ENCODE measurements at regions not wholly inside any gene's neighbourhood (a gene's known extent, or its start where the extent isn't known, plus 50 kb on each side); places are given as distances from the start of the nearest gene placed in this dataset.

DNA sequence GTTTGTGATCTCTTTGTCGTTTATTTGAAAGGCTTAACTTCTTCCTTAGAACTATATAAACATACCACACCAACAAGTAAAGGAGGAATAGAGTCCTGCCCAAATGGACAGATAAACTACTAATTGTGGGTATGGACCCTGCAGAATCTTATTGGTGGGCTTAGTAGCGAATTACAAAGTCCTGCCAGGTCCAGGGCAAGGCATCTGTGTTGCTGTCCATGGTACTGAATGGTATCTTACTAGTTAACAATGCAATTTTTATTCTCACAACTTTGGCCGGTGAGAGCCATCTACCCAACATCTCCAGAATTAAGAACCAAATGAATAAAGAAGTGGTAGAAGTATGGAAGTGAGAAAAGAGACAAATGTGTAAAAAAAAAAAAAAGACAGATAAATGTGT, 1782.4 kb upstream of the WWC1 start:
- no peak for DNase-seq

DNA sequence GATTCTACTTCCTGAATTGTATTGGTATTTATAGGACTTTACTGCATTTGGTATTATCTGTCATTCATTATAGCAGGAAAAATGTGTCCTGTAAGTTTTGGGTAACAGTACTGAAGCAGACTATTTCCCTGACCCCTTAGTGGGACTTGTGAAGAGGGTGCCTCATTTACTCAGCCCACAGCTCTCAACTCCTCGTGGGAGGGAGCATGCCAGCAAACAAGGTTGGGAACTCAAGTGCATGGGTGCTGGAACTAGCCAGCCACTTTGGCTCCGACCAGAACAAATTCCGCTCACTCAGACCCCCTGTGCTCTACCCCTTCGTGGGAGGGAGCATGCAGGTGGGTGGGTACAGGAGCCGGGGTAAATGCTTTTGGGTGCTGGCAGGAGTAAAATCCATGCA, 1773.5 kb upstream of the WWC1 start:
- no peak for DNase-seq

DNA sequence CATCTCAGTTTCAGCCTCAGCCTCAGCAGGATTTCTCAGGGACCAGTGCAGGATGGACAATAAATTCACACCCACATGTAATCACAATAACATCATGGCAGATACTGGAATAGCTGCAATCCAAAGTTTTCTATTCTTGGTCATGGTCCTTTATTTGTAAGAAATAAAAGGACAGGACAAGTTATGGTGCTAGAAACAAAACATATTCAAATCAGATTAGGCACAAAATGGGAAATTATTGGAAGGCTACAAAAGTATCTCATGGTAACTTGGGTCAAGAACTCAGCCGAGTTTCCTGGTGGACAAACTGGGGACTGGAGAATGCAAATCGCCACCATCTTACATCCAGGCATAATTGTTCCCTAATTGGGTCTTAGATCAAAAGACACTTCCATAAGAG, 1768.2 kb upstream of the WWC1 start:
- no peak for DNase-seq

DNA sequence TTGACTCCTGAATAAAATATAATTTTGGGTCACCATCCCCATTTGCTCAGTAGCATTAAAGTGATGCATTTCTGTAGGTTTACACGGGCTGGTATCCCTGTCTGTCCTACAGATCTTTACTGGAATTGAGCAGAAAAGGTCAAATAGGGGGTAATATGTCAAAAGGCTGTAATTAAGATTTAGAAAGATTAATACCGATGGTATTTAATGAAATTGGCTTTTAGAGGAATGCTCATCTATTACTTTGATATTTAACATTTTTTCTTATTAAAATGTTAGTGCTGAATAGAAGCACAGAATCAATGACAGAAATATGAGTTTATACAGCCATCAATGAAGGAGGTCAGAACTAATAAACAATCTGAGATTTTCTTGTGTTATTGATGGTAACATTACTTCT, 1762.2 kb upstream of the WWC1 start:
- no peak for DNase-seq

DNA sequence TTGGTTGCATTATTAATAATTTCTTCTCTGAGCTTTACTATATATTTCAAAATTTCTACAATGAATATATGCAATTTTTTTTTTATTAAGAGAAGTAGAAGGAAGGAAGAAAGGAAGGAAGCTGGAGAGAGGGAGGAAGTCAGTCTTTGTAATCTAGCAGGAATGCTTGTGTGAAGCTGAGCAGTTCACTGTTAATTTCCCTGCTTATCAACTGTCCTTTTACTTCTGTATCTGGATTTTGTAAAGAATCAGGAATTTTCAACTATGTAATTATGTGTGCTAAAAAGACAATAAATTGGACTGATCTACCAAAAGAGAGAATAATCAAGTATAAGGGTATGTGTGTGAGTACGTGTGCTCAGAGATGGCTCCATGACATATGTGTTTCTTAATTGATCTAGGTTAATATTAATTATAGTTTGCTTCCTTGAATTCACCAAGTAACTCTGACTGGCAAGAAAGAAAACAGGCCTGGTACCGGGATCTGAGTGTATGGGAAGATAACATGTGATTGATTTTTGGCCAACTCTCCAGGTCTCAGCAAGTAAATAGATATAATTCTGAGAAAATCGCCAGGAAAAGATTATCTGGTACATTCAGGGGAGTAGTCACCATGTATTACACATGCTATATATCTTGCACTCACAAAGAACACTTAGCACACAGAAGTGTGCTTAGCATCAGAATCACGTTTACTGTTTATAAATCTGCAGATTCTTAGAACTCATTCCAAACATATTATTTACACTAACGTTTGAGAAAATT, 1758.8 kb upstream of the WWC1 start:
- DNase-seq, result no peak

DNA sequence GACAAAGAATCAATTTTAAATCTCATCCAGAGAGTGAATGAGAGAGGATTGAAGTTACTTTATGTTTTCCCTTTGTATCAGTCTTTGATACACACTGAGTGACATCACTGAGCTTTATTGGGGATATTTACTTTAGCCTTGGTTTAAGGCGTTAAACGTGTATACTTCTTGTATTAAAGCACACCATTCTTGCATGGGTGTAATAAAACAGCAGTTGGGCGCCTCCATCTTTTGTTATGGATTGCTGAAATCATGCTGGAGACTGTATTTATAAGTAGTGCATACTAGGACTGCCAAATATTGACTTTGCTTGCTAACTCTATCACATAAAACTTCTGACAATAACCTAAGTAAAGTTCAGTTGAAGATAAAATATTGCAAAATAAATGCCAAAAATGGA, 1755.8 kb upstream of the WWC1 start:
- DNase-seq, result no peak

DNA sequence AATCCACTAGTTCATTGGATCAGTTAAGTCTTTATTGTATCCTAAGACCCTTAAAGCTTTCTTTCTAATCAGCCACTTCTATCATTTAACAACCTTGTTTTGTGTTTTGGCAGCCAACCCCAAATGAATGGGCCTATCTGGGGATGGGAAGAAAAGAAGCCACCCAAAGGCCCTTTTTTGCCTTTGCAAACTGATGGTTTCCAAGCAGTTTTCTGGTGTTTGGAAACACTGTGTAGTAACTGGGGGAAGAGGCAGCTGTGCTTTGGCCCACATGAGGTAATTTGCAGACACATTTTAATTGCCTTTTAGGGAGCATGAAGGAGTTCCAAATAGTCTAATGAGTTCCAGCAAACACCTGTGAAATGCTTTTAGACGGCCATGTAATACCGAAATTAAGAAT, 1751.3 kb upstream of the WWC1 start:
- DNase-seq, result no peak

DNA sequence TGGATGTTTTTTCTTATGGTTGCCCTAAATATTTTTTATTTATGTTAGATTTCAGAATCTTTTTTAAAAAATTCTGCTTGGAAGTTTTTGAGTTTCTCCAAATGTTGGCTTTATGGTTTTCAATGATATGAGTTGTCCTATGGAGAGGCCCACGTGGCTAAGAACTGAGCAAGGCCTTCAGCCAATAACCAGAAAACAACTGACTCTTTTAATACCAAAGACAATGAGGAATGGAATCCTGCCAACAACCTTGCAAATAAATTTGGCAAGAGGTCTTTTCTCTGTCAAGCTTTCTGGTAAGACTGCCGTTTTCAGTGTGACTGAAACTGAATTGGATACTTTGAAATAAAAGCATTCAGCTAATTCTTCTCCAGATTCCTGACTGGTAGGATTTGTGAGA, 1740.1 kb upstream of the WWC1 start:
- no peak for DNase-seq

DNA sequence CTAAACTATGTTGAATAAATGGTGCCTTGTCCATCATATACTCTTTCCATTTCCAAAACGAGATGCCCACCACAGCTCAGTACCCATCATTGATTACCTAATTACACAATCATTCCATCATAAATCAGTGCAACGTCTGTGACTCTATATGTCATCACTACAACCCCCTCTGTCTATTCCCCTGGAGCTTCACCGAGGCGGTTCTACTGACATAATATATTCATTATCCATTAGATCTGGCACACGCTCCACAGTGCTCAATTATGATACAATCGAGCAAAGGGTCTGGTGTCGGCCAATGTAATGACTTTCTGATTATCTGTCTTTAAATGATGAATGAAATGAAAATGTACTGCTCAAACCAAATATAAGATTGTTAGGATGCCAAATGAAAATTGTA, 1737.7 kb upstream of the WWC1 start:
- DNase-seq, result no peak

DNA sequence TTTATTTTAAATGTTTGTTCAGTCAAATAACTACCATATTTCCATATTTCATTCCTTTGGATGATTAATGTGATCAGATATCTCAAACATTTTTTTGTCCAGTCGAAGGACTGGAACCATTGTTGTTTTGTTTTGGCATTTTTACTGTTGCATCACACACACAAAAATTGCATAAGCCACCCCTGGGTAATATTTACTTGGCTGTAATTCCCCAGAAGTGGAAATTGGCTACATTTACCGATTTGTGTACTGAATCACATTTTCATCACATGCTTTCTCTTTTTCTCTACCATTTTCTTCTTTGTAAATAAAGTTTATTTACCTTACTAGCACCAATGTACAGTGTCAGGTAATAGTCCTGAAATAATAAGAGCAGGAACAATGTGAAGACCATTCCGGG, 1729.7 kb upstream of the WWC1 start:
- DNase-seq, result no peak

DNA sequence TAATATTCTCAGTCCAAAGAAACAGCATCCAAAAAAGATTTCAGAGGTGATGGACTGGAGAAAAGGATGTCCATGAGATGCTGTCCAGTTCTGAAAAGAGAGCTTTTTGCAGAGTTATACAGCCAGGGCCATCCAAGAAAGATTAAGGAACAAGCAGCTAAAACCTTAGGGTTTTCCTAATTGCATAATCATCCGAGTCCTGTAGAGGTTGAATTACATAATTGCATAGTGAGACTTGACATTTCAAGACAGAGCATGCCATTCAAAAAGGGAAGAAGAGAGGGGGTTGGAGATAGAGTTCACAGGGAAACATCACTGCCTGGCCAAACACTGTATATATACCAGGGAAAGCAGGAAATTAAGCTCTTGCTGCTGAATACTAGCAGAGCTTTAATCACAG, 1729.2 kb upstream of the WWC1 start:
- DNase-seq, result no peak

DNA sequence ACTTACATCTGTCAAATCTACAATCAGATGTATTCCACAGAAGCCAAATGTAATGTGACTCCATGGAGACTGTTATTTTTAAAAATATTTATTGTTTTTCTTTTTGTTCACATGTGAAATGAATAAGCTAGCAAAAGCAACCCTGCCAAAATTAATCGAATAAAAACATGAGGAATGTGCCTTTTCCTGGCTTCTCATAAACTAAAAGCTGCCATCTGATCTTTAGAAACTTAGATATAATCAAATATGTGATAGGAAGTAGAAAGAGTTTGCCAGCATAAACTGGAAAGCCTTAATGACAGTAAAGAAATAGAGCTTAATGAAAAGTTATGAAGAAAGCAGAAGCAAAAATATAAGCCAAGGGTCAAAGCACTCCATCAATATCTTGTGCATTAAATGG, 1724.7 kb upstream of the WWC1 start:
- DNase-seq, result no peak

DNA sequence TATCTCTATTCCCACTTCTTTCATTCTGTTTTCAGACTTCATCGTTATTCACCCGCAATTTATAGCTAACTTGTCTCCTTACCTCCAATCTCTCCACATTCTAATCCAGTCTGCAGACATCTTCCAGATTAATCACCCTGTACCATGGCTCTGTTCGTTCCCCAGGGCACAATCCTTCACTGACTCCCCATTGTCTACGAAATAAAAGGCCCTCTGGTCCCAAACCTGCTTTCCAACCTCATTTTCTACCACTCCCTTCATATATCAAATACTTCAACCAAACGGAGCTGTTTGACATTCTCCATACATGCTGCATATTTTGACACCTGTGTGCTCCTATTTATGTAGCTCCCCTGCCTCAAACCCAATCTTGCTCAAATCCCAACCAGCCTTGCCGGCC, 1720.6 kb upstream of the WWC1 start:
- no peak for DNase-seq

DNA sequence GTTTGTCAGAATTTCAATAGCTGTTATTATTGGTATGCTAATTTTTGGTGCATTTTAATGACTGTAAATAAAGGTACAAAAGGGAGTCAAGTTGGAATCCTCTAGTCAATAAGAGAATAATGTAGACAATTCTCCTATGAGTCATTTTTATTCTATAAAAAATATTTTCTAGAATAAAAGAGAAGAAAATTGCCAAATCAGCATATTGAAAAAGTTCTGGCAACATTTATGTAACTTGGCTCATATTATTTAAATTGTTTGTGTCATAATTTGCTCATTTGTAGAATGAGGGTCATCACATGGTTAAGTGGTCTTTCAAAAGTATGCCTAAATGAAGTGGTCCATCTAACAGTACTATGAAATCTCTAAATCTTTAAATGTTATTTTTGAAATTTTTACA, 1719.8 kb upstream of the WWC1 start:
- DNase-seq, result no peak

DNA sequence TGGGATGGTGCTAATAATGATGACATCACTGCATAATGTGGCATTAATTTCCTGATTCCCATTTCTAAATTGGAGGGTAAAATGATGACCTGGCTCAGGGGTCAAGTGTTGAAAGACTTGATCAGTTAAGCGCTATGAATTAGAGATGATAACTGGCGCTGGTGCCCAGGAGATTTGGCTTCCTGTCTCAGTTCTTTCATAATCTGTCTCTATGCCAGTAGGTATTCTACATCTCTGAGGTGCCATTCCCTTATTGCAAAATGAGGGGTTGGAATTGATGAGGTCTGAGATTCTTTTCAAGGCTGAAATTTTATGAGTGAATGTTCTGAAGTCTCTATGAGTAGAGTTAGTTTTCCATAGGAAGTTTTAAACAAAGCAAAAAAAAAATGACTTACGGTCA, 1715.1 kb upstream of the WWC1 start:
- DNase-seq, result no peak

DNA sequence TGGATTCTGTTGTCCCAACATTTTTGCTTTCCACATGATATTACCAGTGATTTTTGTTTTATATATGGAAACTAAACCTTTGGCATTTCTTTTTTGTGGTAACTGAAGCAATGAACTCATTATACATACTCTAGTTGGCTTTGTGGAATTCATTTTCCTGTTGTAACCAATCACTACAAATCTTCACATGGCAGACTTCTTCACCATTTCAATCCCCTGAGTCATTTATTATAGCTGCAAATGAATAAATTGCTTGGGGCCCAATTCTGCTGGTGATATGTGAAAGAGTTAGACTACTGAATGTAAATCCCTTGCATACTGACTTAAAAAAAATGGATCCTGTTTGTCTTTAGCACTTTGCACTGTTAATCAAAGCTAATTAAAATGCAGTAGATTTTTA, 1709.6 kb upstream of the WWC1 start:
- no peak for DNase-seq

DNA sequence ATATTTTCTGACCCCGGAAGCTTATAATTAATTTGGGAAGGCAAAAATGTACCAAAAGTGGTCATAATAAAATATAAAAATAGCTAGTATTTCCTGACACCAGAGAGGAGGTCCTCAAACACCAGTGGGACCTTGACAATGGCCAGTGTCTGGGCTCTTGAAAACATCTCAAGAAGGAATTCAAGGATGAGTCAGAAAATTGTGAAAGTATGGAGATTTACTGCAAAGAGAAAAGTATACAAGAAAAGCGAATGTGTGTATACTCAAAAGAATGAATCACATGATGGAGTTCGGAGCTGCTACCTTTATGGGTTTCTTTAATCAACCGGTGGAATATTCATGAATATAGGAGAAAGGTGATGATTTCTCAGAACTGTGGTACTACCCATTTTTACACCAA, 1709.0 kb upstream of the WWC1 start:
- DNase-seq, result no peak

DNA sequence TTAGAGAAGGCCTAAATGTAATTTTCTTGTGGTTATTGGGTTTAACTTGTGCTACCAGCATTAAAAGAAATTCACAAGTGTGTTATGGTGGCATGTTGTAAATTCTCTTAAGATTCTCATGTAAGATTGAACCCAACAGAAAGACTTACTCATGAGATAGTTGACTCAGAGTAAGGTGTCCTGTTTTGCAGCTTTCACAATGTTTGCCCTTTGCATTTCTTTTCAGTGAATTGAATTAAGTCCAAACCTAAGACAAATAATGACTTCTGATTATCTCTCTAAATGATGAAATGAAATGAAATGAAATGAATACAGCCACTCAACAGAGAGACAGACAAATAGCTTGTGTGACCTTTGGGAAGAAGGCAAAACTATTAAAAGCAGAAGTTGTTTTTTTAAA, 1696.9 kb upstream of the WWC1 start:
- DNase-seq, result no peak

DNA sequence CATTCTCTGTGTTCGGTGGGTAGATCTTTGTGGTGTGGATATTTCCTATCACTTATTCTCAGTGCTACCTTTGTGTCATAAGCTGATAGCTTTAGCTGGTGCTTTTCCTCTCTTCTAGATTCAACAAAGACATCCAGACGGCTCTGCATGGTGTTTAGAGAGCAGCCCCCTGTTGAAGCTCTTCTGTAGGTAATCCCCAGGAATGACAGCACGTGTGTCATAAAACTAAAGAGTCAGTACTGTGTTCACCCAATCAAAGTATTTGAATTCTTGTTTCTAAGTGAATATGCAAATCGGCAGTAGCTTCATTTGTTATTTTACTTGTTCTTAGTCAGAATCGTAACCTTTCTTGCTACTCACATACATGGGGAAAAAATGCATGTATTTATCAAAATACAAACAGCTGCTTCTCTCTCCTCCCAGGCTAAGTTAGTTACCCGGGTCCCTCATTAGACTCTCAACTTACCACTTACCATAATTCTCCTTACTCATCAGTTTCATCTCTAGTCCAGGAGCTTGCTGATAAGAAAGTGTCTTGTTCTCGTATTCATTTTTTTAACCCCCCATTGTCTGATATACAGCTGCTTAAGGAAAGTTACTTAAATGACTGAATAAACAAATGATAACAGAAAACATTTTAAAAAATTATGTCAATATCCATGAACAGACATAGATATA, 1696.0 kb upstream of the WWC1 start:
- DNase-seq, result no peak

DNA sequence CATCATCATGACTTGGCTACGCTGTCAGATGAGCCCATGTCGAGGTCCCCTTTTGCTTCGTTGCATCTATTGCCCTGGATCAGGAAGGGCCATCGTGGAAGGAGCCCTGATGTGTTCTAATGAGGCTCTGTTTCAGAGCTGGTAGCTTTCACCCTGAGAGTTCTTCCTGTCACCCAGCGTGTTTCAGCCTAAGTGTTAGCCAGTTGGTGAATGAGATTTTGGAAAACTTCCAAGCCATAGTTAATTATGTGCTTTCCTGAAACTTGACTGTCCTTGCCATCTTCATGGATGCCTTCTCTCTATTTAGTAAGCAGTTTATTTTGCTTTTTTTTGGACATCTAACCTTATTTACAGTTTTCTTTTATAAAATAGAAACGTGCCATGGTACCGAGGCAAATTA, 1695.4 kb upstream of the WWC1 start:
- DNase-seq, result no peak

DNA sequence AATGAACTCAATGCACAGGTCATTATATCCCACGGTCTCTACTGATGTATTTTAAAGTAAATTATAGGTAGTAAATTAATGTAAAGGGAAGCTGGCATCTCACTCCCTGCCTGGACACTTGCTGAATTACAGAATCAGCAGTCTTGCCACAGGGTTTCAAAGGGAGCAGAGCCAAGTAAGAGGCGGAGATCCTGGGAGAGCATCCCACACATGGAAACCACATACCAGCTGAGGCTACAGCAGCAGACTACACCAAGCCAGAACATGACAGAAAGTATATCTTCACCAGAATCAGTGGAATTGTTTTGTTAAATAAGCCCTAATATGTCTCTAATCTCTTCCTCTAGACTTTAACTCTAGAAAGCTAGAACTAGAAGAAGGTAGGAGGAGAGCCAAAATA, 1689.2 kb upstream of the WWC1 start:
- no peak for DNase-seq

DNA sequence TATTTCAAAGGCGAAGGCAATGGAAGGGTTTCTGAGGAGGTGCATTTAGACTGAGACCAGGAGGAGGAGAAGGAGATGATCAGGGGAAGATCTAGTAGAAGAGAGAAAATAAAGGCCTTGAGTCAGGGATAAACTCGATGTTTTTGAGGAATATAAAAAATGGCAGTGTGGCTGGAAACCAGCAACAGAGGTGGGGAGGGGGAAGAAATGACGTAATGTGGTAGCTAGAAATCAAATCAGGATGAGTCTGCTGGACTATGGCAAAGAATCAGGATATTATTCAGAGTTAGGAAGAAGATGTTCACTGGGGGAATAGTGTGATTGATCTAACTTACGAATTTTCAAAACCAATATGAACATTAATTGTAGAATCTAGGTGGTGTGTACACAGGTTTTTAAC, 1673.9 kb upstream of the WWC1 start:
- DNase-seq, result no peak

DNA sequence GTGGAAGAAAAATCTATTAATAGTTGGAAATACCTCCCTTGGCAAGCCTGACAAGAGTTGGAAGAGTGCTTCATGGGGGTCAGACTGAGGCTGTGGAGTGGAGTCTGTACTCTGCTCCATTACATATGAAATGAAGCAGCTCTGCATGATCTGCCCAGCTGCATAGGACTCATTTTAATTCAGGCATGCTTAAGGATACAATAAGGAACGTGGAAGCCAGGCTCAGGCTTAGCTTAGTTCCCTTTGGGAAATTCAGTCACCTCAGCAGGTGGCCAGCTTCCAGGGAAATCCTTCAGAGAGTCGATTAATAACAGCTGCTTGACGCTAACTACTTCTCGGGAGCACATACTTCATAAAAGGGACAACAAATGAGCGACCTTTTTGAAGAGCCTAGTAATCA, 1672.9 kb upstream of the WWC1 start:
- DNase-seq, result no peak

DNA sequence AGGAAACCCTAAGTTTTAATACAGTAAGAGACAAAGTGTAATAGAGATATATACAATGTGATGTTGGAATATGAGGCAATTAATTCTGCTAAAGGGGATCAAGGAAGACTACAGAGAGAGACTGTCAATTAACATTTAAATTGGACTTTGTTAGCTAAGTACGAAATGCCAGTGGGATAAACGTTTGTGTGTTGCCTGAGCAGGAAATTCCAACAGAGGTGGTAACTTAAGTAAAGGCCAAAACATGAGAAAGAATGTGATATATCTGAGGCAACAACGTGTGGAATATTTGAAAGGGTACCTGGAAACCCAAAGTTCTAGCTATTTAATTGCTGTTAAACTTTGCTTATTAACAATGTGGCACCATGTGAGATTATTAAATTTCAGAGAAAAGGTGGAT, 1666.9 kb upstream of the WWC1 start:
- no peak for DNase-seq

DNA sequence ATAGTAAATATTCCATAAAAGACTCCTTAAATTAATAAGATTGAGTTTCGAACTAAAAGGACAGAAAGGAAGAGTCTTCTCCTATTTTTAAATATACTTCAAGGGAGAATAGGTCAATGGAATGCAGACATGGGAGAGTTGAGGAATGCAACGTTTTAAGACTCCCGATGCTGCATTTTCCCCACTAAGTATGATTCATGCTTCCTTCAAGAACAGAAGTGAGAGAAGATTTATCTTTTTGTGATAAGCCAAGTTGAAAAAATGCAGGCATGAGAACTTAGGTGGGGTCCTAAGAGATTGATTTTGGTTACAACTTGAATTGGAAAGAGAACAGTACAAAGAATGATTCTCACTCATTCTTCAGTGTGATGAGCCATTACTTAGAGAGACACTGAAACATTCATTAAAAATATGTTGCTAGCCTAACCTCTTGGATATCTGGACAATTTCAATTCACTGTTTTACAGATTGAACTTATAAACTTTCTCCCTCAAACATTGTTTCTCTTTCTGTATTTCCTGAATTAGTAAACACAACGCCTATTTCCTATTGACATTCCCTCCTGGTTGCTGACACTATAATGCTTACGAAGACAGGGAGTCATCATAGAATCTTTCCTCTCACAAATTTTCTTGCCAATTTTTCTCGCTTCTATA, 1666.1 kb upstream of the WWC1 start:
- no peak for DNase-seq

All from NCI-H1436 (cell line).